ENCODE measurements at regions not wholly inside any gene's neighbourhood (a gene's known extent, or its start where the extent isn't known, plus 50 kb on each side); places are given as distances from the start of the nearest gene placed in this dataset.
A peak's percentile ranks its signal among the peaks of the same experiment; 100 is the strongest.

DNA sequence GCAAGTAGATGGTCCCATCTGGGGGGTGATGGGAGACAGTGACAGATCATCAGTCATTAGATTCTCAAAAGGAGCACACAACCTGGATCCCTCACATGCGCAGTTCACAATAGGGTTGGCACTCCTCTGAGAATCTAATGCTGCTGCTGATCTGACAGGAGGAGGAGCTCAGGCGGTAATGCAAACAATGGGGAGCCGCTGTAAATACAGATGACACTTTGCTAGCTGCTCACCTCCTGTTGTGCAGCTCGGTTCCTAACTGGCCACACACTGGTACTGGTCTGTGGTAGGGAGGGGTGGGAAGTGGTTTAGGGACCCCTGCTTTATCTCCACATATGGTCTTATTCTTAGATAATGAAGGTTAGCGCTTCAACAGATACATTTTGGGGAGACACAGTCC, 506.6 kb downstream of the PLCL1 start:
- no peak for TF ChIP-seq POLR2A (IDR thresholded peaks at IDR 0.05)
- TF ChIP-seq, protein P1, sequence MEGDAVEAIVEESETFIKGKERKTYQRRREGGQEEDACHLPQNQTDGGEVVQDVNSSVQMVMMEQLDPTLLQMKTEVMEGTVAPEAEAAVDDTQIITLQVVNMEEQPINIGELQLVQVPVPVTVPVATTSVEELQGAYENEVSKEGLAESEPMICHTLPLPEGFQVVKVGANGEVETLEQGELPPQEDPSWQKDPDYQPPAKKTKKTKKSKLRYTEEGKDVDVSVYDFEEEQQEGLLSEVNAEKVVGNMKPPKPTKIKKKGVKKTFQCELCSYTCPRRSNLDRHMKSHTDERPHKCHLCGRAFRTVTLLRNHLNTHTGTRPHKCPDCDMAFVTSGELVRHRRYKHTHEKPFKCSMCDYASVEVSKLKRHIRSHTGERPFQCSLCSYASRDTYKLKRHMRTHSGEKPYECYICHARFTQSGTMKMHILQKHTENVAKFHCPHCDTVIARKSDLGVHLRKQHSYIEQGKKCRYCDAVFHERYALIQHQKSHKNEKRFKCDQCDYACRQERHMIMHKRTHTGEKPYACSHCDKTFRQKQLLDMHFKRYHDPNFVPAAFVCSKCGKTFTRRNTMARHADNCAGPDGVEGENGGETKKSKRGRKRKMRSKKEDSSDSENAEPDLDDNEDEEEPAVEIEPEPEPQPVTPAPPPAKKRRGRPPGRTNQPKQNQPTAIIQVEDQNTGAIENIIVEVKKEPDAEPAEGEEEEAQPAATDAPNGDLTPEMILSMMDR (IDR thresholded peaks at IDR 0.05), result no peak
- intact Hi-C loops (cut with DNase I), result no loop called here
- Histone ChIP-seq H3K4me3 (no peak overlapping the region), H3K27ac (no peak overlapping the region), H3K27me3 (no peaks in the 10 kb centered on the region), H3K4me1 (no peaks in the 10 kb centered on the region), H3K9me3 (no peaks in the 10 kb centered on the region), H3K36me3 (no peaks in the 10 kb centered on the region)
- 79% methylated on average over 2 of the region's 5 CpGs for WGBS (ENCODE audit: insufficient coverage, low coverage, low lambda C conversion rate, missing lambda C conversion rate)
- ATAC-seq (no peak), DNase-seq (no peak)

DNA sequence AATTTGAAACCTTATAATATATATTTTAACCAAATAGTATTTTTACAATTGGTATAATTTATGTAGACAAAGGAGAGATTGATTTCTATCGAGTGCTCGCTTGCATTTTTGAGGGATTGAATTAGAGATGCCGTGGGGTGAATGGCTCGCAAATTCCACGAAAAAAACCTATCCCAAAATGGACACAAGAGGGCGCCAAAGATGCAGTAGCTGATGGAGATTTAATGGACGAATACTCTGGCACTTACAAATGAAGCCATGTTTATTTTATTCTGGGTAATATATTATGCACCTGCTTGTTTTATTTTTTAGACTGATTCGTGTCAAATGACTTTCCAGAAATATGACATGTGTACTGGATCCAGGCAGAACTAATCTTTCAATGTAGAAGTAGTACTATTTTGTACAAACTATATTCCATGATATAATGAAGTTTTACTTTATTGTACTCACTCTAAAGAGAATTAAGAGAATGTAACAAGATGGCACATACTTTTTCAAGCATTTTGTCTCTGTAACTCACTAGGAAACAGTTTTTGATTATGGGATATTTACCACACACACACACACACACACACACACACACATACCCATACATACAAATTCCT, 505.4 kb downstream of the PLCL1 start:
- DNase-seq (no peak), ATAC-seq (peak; percentile 48 to 77 (median 72))
- no peaks in the 10 kb centered on the region for H3K4me1 ChIP-seq
- no peak for TF ChIP-seq POLR2A (IDR thresholded peaks at IDR 0.05)
- TF ChIP-seq, protein P1 (IDR thresholded peaks at IDR 0.05), result peak; percentile 56 to 94 (median 89)
- H3K4me3 ChIP-seq, result no peak overlapping the region
- H3K27ac ChIP-seq, result no peak overlapping the region
- no peaks in the 10 kb centered on the region for H3K27me3 ChIP-seq
- no peaks in the 10 kb centered on the region for H3K9me3 ChIP-seq
- intact Hi-C loops (cut with DNase I), result no loop called here
- H3K36me3 ChIP-seq, result no peaks in the 10 kb centered on the region
- WGBS (ENCODE audit: insufficient coverage, low coverage, low lambda C conversion rate, missing lambda C conversion rate), result 4% methylated on average over 8 of the region's 8 CpGs

GRCh38 chr2:198309081-198309480, 504.7 kb downstream of the PLCL1 start:
- Histone ChIP-seq H3K27me3 (no peaks in the 10 kb centered on the region), H3K4me3 (no peak overlapping the region), H3K36me3 (no peaks in the 10 kb centered on the region), H3K27ac (no peak overlapping the region), H3K9me3 (no peaks in the 10 kb centered on the region), H3K4me1 (no peaks in the 10 kb centered on the region)
- ATAC-seq (peak in 1 of 4 donors; percentile 79), DNase-seq (no peak)
- no peak for TF ChIP-seq POLR2A (IDR thresholded peaks at IDR 0.05)
- TF ChIP-seq, protein P1 (IDR thresholded peaks at IDR 0.05), result no peak
- 9% methylated on average over 1 of the region's 1 CpG for WGBS (ENCODE audit: insufficient coverage, low coverage, low lambda C conversion rate, missing lambda C conversion rate)
- intact Hi-C loops (cut with DNase I), result no loop called here

GRCh38 chr2:198308368-198308767, 504.0 kb downstream of the PLCL1 start:
- TF ChIP-seq, protein P1 (IDR thresholded peaks at IDR 0.05), result no peak
- no peak for TF ChIP-seq POLR2A (IDR thresholded peaks at IDR 0.05)
- WGBS (ENCODE audit: insufficient coverage, low coverage, low lambda C conversion rate, missing lambda C conversion rate), result 64% methylated on average over 3 of the region's 3 CpGs
- no peaks in the 10 kb centered on the region for H3K4me1 ChIP-seq
- no peaks in the 10 kb centered on the region for H3K9me3 ChIP-seq
- H3K36me3 ChIP-seq, result no peaks in the 10 kb centered on the region
- H3K4me3 ChIP-seq, result no peak overlapping the region
- no peaks in the 10 kb centered on the region for H3K27me3 ChIP-seq
- intact Hi-C loops (cut with DNase I), result no loop called here
- no peak for DNase-seq
- no peak overlapping the region for H3K27ac ChIP-seq
- no peak for ATAC-seq

DNA sequence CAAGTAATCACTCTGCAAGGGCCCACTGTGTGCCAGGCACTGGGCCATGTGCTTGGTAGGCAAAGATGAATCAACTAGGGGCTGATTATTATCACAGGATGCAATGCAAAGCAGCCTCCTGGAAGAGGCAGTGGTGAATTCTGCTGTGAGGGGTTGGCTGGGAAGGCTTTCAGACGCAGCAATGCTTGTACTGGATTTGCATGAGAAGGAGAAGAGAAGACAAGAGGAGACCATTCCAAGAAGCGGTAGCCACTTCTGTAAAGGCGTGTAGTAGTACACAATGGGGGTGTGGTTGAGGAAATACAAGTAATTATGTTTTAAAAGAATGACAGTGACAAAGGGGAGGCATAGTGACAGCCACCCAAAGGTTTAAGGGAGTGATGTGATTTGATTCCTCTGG, 502.7 kb downstream of the PLCL1 start:
- Histone ChIP-seq H3K36me3 (no peaks in the 10 kb centered on the region), H3K4me3 (no peak overlapping the region), H3K27me3 (no peaks in the 10 kb centered on the region), H3K27ac (no peak overlapping the region), H3K9me3 (no peaks in the 10 kb centered on the region), H3K4me1 (no peaks in the 10 kb centered on the region)
- TF ChIP-seq, protein P1 (IDR thresholded peaks at IDR 0.05), result no peak
- no peak for TF ChIP-seq POLR2A (IDR thresholded peaks at IDR 0.05)
- DNase-seq (no peak), ATAC-seq (no peak)
- intact Hi-C loops (cut with DNase I), result no loop called here
- 73% methylated on average over 3 of the region's 3 CpGs for WGBS (ENCODE audit: insufficient coverage, low coverage, low lambda C conversion rate, missing lambda C conversion rate)
